Naive thymus-derived CD4-positive, alpha-beta T cell (primary cell): ENCODE measurements at regions not wholly inside any gene's neighbourhood (a gene's known extent, or its start where the extent isn't known, plus 50 kb on each side); places are given as distances from the start of the nearest gene placed in this dataset.

Source experiments
- ATAC-seq: fragments of 150-1000 bp; cut with Tn5 transposase; 2 replicates; pipeline ENCODE4 v1.10.0; 2021; ENCODE audit warnings: mild to moderate bottlenecking, moderate library complexity
- CTCF ChIA-PET: fragments of 350-600 bp; sonication (Branson Sonifier 250); formaldehyde crosslinking; loops from one replicate; lab custom pipeline; 2021; ENCODE audit warnings: antibody characterized with exemption; lab: Charles Lee
- POLR2A ChIA-PET: fragments of 350-600 bp; sonication (Branson Sonifier 250); formaldehyde crosslinking; loops from one replicate; lab custom pipeline; 2021; ENCODE audit warnings: antibody characterized with exemption, inconsistent platforms; lab: Charles Lee
- DNase-seq, 9 donors: peaks; one replicate each; pipeline versions ENCODE4 v3.0.0 to v3.0.0-alpha.2; 2020 to 2022; ENCODE audit warnings: mixed read lengths in 1 of 9
- H3K27ac ChIP-seq: one replicate; pipeline ENCODE4 v1.7.0; 2013; ENCODE audit warnings: mild to moderate bottlenecking, low read depth, low read length, moderate library complexity
- H3K27me3 ChIP-seq, 2 donors: one replicate each; pipeline ENCODE4 v1.7.0; 2013; ENCODE audit warnings: low read length in 2 of 2, mild to moderate bottlenecking in 2 of 2, moderate library complexity in 2 of 2; ENCODE audit not compliant: control insufficient read depth in 2 of 2, insufficient read depth in 2 of 2
- H3K36me3 ChIP-seq, 3 experiments: 1 replicate in 2 of 3; 2 replicates in 1 of 3; pipeline ENCODE4 v1.7.0; 2013; ENCODE audit warnings: low read length in 3 of 3, mild to moderate bottlenecking in 3 of 3, moderate library complexity in 1 of 3; ENCODE audit not compliant: insufficient read depth in 3 of 3, control insufficient read depth in 2 of 3
- H3K4me1 ChIP-seq, 2 donors: one replicate each; pipeline ENCODE4 v1.7.0; 2013; ENCODE audit warnings: low read length in 2 of 2, mild to moderate bottlenecking in 2 of 2, moderate library complexity in 1 of 2; ENCODE audit not compliant: control insufficient read depth in 2 of 2, insufficient read depth in 2 of 2
- H3K4me3 ChIP-seq: 2 replicates; pipeline ENCODE4 v1.7.0; 2013; ENCODE audit warnings: mild to moderate bottlenecking, low read length
- H3K9me3 ChIP-seq, 3 experiments: 1 replicate in 2 of 3; 2 replicates in 1 of 3; pipeline ENCODE4 v1.7.0; 2013; ENCODE audit warnings: low read length in 3 of 3; ENCODE audit not compliant: control insufficient read depth in 2 of 3
- H3K27ac Mint-ChIP-seq, 9 donors: one replicate each; pipeline ENCODE4 v1.8.0; 2020 to 2022; ENCODE audit warnings: mixed read lengths in 9 of 9, mild to moderate bottlenecking in 8 of 9, moderate library complexity in 5 of 9, inconsistent platforms in 2 of 9
- H3K27me3 Mint-ChIP-seq, 5 donors: one replicate each; pipeline ENCODE4 v1.8.0; 2021 to 2022; ENCODE audit warnings: mixed read lengths in 5 of 5, mild to moderate bottlenecking in 1 of 5
- H3K36me3 Mint-ChIP-seq, 5 donors: one replicate each; pipeline ENCODE4 v1.8.0; 2020 to 2022; ENCODE audit warnings: mixed read lengths in 5 of 5, mild to moderate bottlenecking in 3 of 5, inconsistent platforms in 1 of 5
- H3K4me1 Mint-ChIP-seq, 7 donors: one replicate each; pipeline ENCODE4 v1.8.0; 2020 to 2022; ENCODE audit warnings: mixed read lengths in 7 of 7, mild to moderate bottlenecking in 3 of 7, inconsistent platforms in 1 of 7
- H3K4me3 Mint-ChIP-seq, 10 donors: one replicate each; pipeline ENCODE4 v1.8.0; 2020 to 2022; ENCODE audit warnings: mild to moderate bottlenecking in 10 of 10, mixed read lengths in 10 of 10, moderate library complexity in 6 of 10, inconsistent platforms in 2 of 10
- H3K9me3 Mint-ChIP-seq, 11 donors: one replicate each; pipeline ENCODE4 v1.8.0; 2020 to 2022; ENCODE audit warnings: mixed read lengths in 11 of 11, mild to moderate bottlenecking in 4 of 11, inconsistent platforms in 1 of 11, moderate library complexity in 1 of 11
- intact Hi-C, 2 donors: fragments of 100-400 bp; cut with micrococcal nuclease; formaldehyde crosslinking; loops; one replicate each; pipeline ENCODE4 v1.15.1; 2023

- H3K4me3 Mint-ChIP-seq, result peak overlapping the region in 6 of 10 donors; percentile 10 to 73 (median 36)
- DNase-seq (no peak), ATAC-seq (peak; percentile 31)
- CTCF ChIA-PET, result interaction anchor here (0.7 to 1.2 kb wide), 2 partner anchors 9 to 11 kb away, joined by 4 read pairs; no protein-coding TSS in a partner anchor
- H3K27ac Mint-ChIP-seq, result peak overlapping the region in 8 of 9 donors; percentile 64 to 90 (median 83)
- Histone ChIP-seq H3K27me3 (no peaks in the 10 kb centered on the region), H3K36me3 (no peaks in the 10 kb centered on the region), H3K9me3 (no peaks in the 10 kb centered on the region), H3K27ac (peak overlapping the region; percentile 10), H3K4me3 (no peak overlapping the region), H3K4me1 (peaks cover 0 to 6% of the 10 kb centered on the region in 2 donors)
- H3K27me3 Mint-ChIP-seq, result no peaks in the 10 kb centered on the region
- no peaks in the 10 kb centered on the region for H3K36me3 Mint-ChIP-seq
- intact Hi-C loops, result no loop called here
- peaks cover 14 to 46% (median 38%) of the 10 kb centered on the region in 7 donors for H3K4me1 Mint-ChIP-seq
- POLR2A ChIA-PET, result interaction anchor here (0.7 to 1.8 kb wide), 7 partner anchors 9 to 202 kb away, joined by 3 to 8 read pairs (median 3); no protein-coding TSS in a partner anchor
- peaks cover 0 to 1% (median 0%) of the 10 kb centered on the region in 11 donors for H3K9me3 Mint-ChIP-seq
Measured at GRCh38 chr2:30325600-30326328, 94.4 kb downstream of the LBH start.

- H3K27ac ChIP-seq, result no peak overlapping the region
- H3K36me3 ChIP-seq, result no peaks in the 10 kb centered on the region
- Mint-ChIP-seq H3K27ac (peak overlapping the region in 6 of 9 donors; percentile 0 to 88 (median 74)), H3K4me3 (no peak overlapping the region), H3K9me3 (peaks cover 0 to 3% (median 0%) of the 10 kb centered on the region in 11 donors), H3K27me3 (no peaks in the 10 kb centered on the region), H3K36me3 (no peaks in the 10 kb centered on the region), H3K4me1 (peaks cover 15 to 47% (median 38%) of the 10 kb centered on the region in 7 donors)
- no peak for ATAC-seq
- POLR2A ChIA-PET, result interaction anchor here (0.7 to 1.8 kb wide), 4 partner anchors 8 to 201 kb away, joined by 3 to 8 read pairs (median 3); no protein-coding TSS in a partner anchor
- intact Hi-C loops, result no loop called here
- no peaks in the 10 kb centered on the region for H3K27me3 ChIP-seq
- no peak for DNase-seq
- peaks cover 0 to 6% of the 10 kb centered on the region in 2 donors for H3K4me1 ChIP-seq
- no peak overlapping the region for H3K4me3 ChIP-seq
- H3K9me3 ChIP-seq, result no peaks in the 10 kb centered on the region
- CTCF ChIA-PET, result interaction anchor here (1.2 kb wide), 1 partner anchor 8 kb away, joined by 4 read pairs; no protein-coding TSS in a partner anchor
Measured at GRCh38 chr2:30326497-30326896, 95.2 kb downstream of the LBH start.

GRCh38 chr2:30331038-30331437 is 99.7 kb downstream of the LBH start:
- ATAC-seq (no peak), DNase-seq (no peak)
- H3K9me3 ChIP-seq, result no peaks in the 10 kb centered on the region
- H3K27me3 ChIP-seq, result no peaks in the 10 kb centered on the region
- Mint-ChIP-seq H3K27me3 (no peaks in the 10 kb centered on the region), H3K4me1 (peaks cover 47 to 62% (median 57%) of the 10 kb centered on the region in 7 donors), H3K9me3 (peaks cover 0 to 3% (median 0%) of the 10 kb centered on the region in 11 donors), H3K36me3 (no peaks in the 10 kb centered on the region), H3K27ac (peak overlapping the region in 7 of 9 donors; percentile 26 to 71 (median 46)), H3K4me3 (no peak overlapping the region)
- H3K27ac ChIP-seq, result no peak overlapping the region
- ChIA-PET CTCF (interaction anchor here (0.8 kb wide), 1 partner anchor 14 kb away, joined by 3 read pairs; no protein-coding TSS in a partner anchor), POLR2A (no interaction called here)
- H3K4me3 ChIP-seq, result no peak overlapping the region
- H3K4me1 ChIP-seq, result peaks cover 38 to 43% of the 10 kb centered on the region in 2 donors
- no peaks in the 10 kb centered on the region for H3K36me3 ChIP-seq
- intact Hi-C loops, result loop anchor here in 1 of 2 donors (10.0 kb wide), 1 partner anchor 384 kb away; no protein-coding TSS in a partner anchor

GRCh38 chr2:30331869-30332268 is 100.5 kb downstream of the LBH start:
- Mint-ChIP-seq H3K9me3 (peaks cover 0 to 3% (median 0%) of the 10 kb centered on the region in 11 donors), H3K4me3 (no peak overlapping the region), H3K27me3 (no peaks in the 10 kb centered on the region), H3K36me3 (peaks cover 0 to under 1% (median 0%) of the 10 kb centered on the region in 5 donors), H3K4me1 (peaks cover 54 to 65% (median 64%) of the 10 kb centered on the region in 7 donors), H3K27ac (peak overlapping the region in 6 of 9 donors; percentile 33 to 100 (median 54))
- Histone ChIP-seq H3K27ac (no peak overlapping the region), H3K4me1 (peaks cover 46 to 51% of the 10 kb centered on the region in 2 donors), H3K4me3 (no peak overlapping the region), H3K36me3 (no peaks in the 10 kb centered on the region), H3K27me3 (no peaks in the 10 kb centered on the region), H3K9me3 (no peaks in the 10 kb centered on the region)
- CTCF ChIA-PET, result interaction anchor here (0.8 kb wide), 1 partner anchor 13 kb away, joined by 3 read pairs; no protein-coding TSS in a partner anchor
- intact Hi-C loops, result loop anchor here in 1 of 2 donors (10.0 kb wide), 1 partner anchor 383 kb away; no protein-coding TSS in a partner anchor
- DNase-seq, result no peak
- ATAC-seq, result no peak
- POLR2A ChIA-PET, result no interaction called here

GRCh38 chr2:30332791-30333453 is 101.6 kb downstream of the LBH start:
- Mint-ChIP-seq H3K4me1 (peaks cover 64 to 76% (median 75%) of the 10 kb centered on the region in 7 donors), H3K4me3 (peak overlapping the region in 9 of 10 donors; percentile 12 to 92 (median 72)), H3K36me3 (peaks cover 0 to 2% (median 0%) of the 10 kb centered on the region in 5 donors), H3K27me3 (no peaks in the 10 kb centered on the region), H3K27ac (peak overlapping the region; percentile 94 to 100 (median 97)), H3K9me3 (peaks cover 0 to 3% (median 0%) of the 10 kb centered on the region in 11 donors)
- DNase-seq (peak in 3 of 9 donors; percentile 8 to 68 (median 22)), ATAC-seq (no peak)
- CTCF ChIA-PET, result interaction anchor here (0.6 to 5.3 kb wide), 3 partner anchors 95 to 104 kb away, joined by 3 to 32 read pairs (median 27); no protein-coding TSS in a partner anchor
- H3K27me3 ChIP-seq, result no peaks in the 10 kb centered on the region
- peak overlapping the region; percentile 71 for H3K27ac ChIP-seq
- peak overlapping the region; percentile 1 for H3K4me3 ChIP-seq
- no peaks in the 10 kb centered on the region for H3K9me3 ChIP-seq
- POLR2A ChIA-PET, result interaction anchor here (1.0 to 8.9 kb wide), 10 partner anchors 8 to 98 kb away, joined by 3 to 192 read pairs (median 4); partner anchors contain the start of gene LBH
- intact Hi-C loops, result loop anchor here in 1 of 2 donors (1.0 to 10.0 kb wide), 2 partner anchors 187 to 382 kb away; no protein-coding TSS in a partner anchor
- no peaks in the 10 kb centered on the region for H3K36me3 ChIP-seq
- peaks cover 55 to 62% of the 10 kb centered on the region in 2 donors for H3K4me1 ChIP-seq
